HG02588 (cell line): ENCODE measurements at regions not wholly inside any gene's neighbourhood (a gene's known extent, or its start where the extent isn't known, plus 50 kb on each side); places are given as distances from the start of the nearest gene placed in this dataset.
"Not testable (repeated sequence)": the region's sequence is repeated elsewhere in the genome, so short reads cannot be mapped to it uniquely, and the experiment has no call there.

Source experiments
- ATAC-seq: cut with Tn5 transposase; IDR thresholded peaks from one replicate; pipeline ENCODE4 v1.9.1; 2021; ENCODE audit warnings: mild to moderate bottlenecking, moderate library complexity; ENCODE audit not compliant: unreplicated experiment

- not testable (repeated sequence) for ATAC-seq
Measured at GRCh38 chr13:70208968-70209367, 100.7 kb upstream of the KLHL1 start.

DNA sequence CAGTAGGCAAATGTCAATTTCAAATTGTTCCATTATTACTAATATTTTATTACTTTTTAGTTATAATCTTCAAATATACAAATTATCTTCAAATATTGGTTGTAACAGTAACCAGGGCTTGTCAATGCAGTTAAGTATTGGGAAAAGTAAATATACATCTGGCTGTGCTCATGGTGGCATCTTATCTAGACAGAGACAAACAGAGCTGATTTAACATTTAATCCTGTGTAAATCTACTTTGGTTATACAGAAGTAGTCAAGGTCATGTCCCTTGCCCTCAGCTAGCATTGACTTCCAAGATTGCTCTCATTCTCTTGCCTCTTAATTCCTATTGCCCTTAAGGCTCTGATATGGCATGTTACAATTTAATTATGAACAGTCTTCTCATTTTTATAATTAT is 98.4 kb upstream of the KLHL1 start:
- ATAC-seq: no peak

DNA sequence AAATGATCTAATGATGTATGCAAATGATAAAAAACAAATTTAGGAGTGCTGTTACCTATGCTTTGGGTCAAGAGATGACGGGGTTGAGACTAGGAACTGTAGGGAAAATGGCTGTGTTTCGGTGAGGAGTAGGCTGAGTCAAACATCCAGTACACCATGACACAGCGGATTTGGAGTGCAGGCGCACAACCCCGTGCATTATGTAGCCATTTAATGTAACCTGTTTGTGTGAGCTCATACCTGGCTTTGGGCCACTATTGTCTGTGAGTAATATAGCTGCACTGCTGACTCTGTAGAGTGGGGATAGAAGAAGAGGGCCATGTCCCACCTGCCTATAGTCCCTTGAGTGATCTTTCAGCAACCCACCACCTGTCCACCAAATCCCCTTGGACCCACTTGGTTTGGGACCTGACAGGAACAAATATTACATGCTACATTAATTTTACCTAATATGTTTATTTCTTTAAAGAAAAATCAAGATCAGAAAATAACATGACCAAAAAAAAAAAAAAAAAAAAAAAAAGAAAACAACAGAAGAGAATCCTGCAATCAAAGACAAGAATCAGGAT is 95.5 kb upstream of the KLHL1 start:
- no peak for ATAC-seq

GRCh38 chr13:70191034-70191433 is 82.8 kb upstream of the KLHL1 start:
- no peak for ATAC-seq

DNA sequence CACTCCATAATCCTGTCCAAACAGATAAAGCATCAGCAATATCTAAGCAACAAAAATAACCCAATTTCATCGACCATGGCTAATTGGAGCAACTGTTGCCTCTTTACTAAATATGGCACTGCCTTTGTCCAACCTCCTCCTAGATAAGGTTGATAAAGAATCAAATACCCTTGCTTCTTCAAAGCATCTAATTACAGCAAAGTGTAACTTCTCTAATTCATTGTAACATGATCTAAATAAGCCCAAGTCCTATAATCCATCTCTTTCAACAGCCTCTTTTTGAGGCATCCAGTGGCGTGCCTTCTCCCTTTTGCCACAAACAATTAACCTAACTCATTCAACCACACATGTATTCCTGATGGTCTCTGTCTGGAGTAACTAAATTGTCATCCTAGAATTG is 81.7 kb upstream of the KLHL1 start:
- no peak for ATAC-seq

DNA sequence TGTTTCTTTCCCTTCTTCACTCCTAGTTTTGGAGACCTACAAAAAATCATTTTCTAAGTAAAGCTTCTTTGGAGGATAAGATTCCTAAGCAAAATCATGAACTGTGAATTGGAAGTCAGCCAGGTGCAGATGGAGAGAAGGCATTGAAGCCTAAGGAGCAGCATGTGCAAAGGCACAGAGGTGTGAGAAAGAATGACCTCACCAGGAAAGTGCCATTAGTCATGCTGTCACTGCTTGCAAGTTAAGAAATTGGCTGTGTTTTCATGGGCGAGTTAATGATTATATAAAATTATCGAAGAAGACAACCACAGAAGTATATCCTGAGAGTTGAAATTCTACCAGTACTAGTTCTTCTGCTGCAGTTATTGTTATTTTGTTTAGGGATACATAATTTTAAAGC is 80.3 kb upstream of the KLHL1 start:
- ATAC-seq: no peak

DNA sequence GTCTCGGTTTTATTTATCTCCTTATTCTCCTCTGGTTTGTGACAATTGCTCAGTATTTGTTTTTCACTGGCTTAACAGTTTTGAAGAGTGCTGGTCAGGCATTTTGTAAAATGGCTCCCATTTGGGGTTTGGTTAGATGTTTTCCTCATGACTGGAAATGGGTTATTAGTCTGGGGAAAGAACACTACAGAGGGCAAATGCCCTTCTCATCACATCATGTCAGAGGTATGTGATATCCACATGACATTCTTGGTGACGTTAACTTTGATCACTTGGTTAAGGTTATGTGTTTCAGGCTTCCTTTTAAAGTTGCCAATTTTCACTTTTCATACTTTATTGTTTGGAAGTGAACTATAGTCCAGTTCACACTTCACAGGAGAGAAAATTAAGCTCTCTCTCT is 74.8 kb upstream of the KLHL1 start:
- no peak for ATAC-seq
